Stimulated activated CD4-positive, alpha-beta T cell treated with anti-CD3 and anti-CD28 coated beads, Interleukin-2, amount 100 ng/mL, for 48 hours (primary cell): ENCODE measurements at regions not wholly inside any gene's neighbourhood (a gene's known extent, or its start where the extent isn't known, plus 50 kb on each side); places are given as distances from the start of the nearest gene placed in this dataset.

ENCODE experiments used
- DNase-seq, 2 donors: peaks; one replicate each; pipeline ENCODE4 v3.0.0-alpha.2; 2020

DNA sequence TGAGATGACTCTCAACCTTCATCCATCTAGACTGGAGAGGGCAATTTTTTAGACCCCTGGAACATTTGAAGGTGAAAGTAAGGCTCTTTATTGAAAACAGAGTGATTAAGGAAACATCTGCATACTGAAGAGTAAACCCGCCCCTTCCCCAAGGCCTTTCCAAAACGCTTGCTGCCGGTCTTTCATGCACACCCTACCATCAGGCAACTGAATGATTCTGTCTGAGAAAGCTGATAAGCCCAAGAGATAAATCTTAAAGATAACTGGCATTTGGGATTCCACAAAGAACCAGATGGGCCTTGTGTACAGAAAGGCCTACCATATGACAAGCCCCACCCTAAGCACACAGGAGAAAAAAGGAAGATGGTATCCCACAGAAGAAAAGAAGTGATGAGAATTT is 54.4 kb upstream of the PIK3R1 start:
- DNase-seq: no peak

DNA sequence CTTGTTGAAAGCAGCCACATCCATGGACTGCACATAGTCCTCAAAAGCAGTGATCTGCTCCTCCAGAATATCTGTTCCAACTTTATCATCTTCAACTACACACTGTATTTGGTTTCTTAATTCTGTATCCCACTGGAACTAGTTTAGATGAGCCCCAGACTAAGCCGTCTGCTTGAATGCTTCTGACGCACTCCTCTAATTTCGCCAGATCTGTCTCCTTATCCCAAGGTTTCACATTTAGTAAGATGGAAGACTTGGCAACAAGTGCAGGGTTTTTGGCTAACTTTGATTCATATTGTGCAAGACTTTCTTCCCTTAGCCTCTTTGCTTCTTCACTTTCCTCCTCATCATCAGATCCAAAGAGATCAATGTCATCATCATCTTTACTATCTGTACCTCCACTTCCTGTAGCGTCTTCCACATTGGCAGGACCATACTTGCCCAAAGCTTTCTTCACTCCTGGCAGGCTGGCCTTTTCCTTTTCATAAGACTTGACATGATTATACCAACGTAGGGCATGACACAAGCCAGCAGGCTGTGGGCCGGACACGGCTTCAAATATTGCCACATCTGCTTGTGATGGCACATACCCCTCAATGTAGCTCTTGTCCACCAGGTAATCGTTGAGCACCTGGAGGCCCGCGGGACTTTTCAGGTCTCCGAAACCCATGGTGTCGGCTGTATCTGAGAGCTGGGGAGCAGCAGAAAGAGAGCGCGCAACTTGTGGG is 56.2 kb upstream of the PIK3R1 start:
- no peak for DNase-seq

DNA sequence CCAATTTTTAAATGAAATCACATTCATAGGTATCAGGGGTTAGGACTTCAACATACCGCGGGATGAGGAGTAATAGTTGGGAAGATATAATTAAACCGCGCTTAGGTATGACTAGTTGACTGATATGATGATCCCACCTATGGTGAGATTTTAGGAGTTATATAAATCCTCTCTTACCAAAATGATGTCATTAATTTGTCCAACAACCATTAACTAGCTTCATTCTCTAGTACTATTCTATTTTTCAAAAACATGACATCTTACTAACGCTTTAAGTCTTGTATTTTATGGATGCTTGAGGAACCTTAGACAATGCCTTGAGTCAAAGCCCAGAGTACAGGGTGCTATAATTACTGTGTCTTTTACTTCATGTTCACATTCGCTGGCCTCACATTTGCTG is 59.6 kb upstream of the PIK3R1 start:
- no peak for DNase-seq

DNA sequence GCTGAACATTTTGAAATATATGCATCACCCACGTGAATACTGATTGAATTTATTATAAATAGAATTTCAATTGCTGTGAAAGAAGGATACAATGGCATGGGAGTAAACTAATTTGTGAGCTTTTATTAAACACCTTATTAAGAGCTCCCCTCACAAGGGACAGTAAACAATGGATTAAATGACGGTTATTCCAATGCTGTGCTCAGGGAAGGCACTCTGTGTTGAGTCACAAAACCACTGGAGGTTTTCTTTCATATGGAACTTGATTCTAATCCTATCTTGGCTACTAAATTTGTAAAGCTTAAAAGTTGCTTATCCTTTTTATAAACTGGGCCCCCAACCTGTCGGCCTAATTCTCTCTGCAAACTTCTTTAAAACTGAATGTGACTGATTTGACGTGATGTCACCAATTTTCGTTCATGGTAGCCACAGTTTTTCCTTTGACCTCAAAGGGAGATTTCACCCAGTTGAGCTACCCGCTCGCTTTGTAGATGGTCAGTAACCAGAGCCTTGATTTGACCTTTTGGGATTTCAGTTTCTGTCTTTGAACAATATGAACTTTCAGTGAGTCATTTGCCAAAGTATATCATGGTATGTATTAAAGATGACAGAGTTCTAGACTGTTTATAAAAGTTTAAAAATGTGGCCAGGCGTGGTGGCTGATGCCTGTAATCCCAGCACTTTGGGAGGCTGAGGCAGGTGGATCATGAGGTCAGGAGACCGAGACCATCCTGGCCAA is 61.3 kb upstream of the PIK3R1 start:
- no peak for DNase-seq

DNA sequence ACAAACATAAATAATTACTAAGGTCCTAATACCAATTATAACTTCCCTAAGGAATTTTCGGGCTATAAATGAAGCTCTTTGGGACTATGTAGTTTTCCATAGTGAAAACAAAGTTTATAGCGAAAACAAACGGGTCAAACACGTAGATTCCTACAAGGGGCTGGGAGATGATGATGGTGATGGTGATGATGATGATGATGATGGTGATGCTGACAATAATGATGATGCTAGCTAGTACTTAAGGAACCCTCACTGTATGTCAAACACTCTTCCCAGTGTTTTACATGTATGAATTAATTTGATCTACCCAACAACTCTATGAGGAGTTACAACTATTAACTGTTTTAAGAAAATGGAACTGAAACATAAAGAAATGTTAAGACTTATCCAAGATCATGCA is 63.7 kb upstream of the PIK3R1 start:
- no peak for DNase-seq

DNA sequence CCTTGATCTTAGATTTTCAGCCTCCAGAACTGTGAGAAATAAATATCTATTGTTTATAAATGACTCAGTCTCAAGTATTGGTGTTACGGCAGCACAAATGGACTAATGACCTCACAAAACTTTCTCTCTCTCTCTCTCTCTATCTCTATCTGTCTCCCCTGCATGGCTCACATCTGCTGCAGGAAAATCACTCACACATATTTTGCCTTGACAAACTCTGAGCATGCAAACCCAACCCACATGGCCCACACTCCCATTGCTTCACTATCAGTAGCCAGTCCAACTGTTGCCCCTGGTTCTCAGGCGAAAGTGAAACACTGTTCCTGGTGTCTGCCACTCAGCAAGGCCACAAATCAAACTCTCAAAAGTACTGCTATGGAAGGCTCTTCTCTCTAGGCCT is 66.4 kb upstream of the PIK3R1 start:
- DNase-seq: no peak

DNA sequence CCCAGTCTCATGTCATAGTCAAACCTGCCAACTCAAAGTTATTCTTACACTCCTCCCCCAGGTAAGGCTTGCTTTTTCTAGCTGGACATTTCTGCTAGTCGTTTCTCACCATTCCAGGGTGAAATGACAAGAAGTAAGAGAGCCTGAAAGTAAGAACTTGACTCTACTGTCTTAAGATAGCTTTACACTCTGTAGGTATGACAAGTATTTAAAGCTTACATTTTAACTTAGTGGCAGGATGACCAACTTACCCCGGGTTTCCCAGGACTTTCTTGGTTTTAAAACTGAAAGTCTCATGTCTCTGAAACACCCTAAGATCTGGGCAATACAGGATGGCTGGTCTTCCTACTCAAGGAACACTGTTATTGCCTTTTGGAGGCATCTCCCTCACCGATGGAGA is 67.5 kb upstream of the PIK3R1 start:
- no peak for DNase-seq

DNA sequence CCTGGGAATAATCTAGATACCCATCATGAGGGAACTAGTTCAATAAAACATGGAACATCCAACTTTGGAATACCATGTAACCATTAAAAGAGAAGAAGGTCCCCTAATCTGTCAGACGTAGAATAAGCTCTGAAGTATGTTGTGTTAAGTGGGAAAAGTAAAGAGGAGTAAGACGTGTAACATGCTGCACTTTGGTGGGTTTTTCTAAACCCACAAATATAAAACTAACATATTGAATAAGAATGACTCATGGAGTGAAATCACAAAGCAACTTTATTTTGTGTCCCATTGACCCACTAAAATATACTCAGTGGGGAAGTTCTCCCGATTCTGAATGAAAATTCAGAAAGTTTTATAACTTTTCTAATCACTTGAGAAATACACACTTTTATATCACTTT is 67.9 kb upstream of the PIK3R1 start:
- no peak for DNase-seq

DNA sequence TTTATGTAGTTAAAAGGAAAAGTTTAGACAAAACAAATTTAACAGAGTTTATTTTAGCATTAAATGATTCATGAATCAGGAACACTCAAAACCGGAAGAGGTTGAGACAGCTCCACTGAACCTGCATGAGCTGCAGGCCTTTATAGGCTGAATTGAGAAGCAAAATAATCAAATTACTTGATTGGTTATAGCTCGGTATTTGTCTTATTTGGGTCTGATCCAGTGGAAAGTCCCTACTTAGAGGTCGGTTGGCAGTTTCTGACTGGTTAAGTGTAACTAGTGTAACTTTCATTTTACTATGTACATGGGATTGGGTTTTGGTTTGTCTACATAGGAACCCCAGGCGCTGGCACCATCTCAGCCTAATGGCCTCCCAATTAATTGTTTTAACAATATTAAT is 74.1 kb upstream of the PIK3R1 start:
- no peak for DNase-seq

DNA sequence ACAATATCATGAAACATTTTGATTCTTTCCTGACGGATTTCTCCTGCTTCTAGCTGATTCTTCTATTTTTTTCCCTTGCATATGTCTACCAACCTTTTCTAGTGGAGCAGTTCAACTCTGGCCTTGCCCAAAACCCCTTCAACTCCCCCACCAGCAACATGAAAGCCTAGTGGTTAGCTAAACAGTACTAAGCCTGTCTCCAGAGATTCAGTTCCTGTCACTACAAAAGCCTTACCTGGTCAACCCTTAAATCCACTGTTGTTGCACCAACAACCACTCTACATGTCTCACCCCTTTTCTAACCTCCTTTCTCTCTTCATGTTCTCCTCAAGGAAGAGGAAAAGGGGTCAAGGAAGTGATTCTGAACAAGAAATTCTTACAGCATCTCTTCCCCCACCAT is 74.8 kb upstream of the PIK3R1 start:
- DNase-seq: no peak

DNA sequence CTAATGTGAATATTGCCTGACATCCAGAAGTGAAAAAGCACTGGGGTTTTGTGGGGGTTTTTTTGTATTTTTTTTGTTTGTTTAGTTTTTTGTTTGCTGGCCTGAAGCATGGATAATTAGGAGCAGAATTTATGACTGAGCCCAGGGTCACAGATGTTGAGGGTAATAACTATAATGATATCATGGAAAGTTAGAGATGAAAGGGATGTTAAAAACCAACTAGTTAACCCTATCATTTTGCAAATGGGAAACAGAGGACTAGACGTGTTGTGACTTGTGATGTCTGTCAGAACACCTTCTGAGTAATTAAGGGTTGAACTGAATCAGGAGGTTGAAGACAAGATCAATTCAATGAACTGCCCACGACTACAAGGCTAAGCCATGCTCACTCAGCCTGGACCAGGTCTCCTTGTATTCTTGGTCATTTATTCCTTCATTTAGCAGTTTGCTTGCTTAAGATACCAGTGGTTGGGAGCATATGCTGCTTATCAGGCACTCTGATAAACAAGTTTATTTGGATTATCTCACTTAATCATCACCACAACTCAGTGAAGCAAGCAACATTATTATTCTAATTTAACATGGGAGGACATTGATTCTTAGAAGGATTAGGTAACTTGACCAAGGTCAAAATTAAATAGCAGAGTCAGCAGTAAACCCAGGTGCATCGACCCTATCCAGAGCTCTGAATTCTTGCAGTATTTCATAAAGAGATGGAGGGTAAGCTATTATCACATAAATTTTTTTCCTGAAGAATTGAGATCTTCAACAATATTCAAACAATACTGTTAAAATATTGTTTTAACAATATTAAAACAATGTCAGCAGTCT is 75.7 kb upstream of the PIK3R1 start:
- DNase-seq: no peak

DNA sequence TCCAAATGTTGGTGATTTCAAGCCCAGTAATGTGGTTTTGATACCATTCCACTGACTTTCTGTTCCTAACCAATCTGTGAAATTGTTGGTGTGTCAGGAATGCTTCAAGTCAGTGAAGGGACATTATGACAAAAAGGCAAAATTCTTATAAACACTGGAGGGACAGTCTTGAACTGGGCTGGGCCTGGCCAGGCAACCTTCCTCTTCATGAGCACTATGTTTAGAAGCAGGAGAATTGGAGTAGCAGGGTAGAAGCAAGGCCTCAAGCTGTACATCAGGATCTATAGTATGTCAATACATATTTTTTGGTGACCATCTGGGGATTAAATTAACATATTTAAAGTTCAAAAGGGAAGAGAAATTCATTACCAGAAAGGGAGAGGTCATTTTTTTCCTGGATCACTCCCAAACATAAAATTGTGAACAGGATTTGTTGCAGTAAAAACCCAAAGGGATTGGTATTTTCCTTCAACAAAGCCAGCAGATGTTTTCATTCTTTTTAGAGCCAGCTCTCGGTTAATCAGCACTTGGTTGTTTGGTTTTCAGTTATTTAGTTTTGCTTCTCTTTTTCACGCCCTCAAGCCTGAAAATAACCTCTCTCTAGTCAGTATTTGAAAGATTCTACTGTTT is 77.9 kb upstream of the PIK3R1 start:
- DNase-seq: no peak

DNA sequence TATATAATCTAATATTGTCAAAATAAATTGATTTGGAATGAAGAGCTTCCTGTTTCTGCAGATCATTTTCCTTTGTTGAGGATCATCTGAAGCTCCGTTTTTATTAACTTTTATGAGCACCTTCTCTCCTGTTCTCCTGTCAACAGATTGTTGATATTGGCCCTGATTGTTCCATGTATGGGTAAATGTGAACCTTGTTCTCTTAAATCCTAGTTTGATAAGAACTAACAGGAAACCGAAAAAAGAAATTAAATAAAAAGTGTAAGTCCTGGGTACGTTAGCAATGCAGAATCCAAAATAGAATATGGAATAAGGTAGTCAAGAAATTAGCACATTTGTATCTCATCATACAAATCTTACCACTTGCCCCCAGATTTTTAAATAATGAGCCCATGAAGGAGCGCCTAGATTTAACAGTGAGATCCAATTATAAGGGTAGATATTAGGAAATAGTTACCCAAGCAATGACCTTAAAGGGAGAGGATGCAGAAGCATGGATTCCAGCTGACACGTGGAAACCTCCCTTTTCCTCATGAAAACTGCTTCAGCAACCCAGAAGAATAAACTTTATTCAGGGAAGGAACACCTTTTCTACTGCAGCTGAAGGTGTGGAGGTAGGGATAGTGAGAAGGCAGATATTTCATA is 80.8 kb upstream of the PIK3R1 start:
- no peak for DNase-seq

DNA sequence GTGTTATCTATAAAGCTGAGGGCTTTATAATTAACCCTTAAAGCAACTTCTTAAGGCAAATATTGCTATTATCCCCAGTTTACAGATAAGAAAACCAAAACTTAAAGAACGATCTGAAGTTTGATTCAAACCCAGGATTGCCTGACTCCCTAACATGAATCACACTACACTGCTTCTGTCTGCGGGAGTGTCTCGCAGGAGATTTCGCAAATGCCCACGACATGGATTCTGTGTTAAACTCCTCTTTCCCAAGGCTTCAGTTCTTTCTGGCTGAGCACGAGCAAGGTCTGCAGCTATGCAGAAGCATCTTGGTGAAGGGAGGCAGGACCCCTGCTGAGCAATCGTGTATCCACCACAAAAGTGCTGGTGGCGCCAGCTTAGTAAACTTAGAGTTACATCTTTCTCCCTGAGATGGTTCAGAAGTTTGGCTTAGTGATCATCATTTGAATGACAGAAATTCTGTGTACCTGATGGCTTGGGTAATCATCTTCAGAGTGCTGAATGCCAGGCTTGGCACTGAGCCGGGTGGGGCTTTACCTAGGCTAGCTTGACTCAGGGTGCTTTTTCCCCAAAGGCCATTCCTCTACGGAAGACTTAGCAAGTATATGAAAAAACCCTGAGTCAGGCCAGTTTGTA is 81.4 kb upstream of the PIK3R1 start:
- no peak for DNase-seq

DNA sequence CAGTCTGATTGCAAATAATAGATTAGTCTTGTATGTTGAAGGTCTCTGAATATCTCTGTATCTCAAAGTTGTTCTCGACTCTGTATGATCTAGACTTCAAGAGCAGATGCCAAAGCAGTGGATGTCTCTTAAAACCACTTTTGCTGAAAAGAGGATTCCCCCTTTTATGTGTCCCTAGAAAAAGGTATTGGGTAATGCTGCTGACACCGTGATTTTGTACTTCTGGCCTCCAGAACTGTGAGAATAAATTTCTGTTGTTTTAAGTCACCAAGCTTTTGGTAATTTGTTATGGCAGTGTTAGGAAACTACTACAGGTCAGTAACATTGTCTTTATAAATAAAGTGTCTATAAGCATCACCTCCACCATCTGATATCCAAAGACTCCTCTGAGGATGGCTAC is 85.3 kb upstream of the PIK3R1 start:
- no peak for DNase-seq

DNA sequence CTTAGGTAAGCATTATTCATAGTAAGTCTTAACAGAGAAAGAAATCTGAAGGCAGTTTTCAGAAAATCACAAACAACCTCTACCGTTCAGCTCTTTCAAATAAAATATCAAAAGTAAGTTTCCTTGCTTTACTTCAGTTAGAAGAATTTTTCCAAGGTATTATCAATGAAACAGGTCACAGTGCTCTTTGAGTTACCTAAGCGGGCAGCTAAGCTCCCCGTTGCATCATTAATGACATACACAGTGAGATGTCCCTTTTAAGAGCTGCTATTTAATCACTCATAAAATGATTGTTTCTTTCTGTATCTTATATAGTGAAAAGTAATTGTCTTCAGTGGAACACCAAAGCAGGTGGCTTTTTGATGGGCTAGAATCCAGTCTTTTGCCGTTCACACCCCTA is 86.2 kb upstream of the PIK3R1 start:
- DNase-seq: no peak

DNA sequence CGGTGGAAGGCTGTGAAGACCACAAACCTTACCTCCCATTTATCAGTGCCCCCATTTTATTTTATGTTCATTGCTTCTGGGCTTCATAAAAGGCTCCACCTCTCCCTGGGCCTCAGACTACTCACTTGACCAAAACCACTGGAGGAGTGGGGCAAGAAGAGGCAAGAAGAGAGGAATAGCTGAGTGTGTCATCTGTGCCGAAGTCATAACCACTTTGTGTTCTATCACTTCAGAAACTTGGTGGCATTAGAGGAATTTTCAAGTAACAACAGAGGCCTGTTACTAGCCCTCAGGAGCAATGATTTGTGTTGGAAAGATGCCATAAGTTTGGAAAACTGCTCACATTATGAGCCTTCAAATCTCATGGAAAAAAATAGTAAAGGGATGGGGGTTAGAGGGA is 88.7 kb upstream of the PIK3R1 start:
- DNase-seq: no peak

DNA sequence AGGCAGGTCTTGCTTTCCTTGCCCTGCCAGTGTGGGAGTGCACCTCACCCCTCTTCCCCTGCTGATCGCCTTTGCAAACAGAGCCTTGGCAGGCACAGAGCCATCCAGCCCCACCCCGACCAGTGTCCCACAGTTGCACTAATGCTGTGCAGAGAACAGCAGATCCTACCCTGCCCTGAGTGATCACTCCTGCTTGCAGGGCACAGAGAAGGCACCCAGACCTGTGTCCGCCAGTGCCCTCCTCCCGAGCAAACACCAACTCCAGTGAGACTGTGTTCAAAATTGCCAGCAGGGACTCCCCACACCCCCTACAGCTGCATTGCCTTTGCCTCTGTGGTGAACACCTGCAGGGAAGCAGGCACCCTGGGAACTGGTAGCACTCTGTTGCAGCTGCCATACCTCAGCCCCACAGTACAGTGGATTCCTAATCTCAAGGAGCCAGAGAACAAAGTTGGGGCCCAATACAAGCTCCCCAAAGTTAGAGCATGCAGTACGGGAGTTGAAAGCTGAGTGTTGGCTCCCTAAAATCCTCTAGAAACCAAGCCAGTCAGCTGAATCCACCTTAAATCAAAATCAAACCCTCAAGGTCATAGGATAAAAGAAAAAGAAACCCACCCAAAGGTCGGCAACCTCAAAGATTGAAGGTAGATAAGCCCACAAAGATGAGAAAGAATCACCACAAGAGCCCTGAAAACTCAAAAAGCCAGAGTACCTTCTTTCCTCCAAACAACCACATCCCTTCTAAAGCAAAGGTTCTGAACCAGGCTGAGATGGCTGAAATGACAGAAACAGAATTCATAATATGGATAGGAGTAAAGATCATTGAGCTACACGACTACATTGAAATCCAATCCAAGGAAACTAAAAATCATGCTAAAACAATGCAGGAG is 92.9 kb upstream of the PIK3R1 start:
- DNase-seq: no peak

DNA sequence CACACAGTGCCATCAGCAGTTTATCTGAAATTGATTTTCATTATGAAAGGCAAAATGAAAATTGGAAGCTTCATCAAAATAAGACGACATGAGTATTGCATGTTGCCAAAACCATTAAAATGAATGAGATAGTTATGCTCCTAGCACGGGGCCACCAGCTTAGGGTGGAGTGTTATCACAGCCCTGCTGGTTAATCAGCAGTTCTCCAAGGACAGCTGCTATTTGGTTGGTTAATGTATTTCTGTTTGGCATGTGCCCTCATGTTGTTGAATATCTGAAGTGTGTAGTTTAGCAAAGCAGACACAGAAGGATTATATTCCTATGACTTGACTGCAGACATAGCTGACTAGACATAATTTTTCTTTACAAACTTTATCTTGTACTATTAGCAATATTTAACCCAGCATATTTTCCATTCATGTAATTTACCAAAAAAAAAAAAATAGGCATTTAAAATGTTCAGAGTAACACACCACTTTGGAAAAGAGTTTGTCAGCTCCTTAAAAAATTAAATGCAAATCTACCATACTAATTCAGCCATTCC is 98.6 kb upstream of the PIK3R1 start:
- no peak for DNase-seq

DNA sequence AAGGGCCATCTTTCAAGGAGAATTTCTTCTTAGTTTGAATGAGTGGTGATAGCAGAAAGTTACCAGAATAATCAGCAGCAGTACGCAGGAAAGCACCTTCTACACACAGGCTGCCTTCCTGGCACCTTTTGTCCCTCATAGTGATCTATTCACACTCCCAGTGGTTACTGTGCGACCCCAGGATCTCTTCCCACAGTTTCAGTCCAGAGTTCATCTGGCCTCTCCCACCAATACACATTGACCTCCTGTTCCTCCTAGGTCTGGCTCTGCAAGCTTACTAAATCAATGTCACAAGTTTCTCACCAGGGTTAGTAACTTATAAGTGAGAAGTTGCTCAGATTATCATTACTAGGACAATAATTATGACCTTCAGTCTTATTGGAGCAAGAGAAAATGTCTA is 99.1 kb upstream of the PIK3R1 start:
- no peak for DNase-seq

DNA sequence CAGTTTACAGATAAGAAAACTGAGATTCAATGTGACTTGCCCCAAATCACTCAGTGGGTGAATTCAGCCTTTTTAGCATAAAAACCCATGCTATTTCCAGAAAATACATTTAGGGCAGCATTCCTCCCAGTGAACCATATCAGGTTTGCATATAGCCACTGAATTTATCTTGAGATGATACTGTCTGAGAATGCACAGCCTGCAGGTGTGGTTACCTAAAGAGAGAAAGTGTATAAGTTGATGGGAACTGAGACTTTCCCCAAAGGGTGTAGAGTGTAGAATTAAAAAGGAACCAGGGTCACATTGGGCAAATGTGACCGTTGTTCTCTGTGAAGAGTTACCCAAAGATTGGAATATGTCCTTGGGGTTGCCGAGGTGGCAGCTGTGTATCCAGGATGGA is 100.0 kb upstream of the PIK3R1 start:
- DNase-seq: no peak
